Ectodermal cell (in vitro differentiated cells): ENCODE measurements at regions not wholly inside any gene's neighbourhood (a gene's known extent, or its start where the extent isn't known, plus 50 kb on each side); places are given as distances from the start of the nearest gene placed in this dataset.

Experiments used
- H3K27ac ChIP-seq: 2 replicates; pipeline ENCODE4 v1.7.0; 2013; ENCODE audit warnings: mild to moderate bottlenecking, low read depth, low read length; ENCODE audit not compliant: insufficient read depth, poor library complexity, severe bottlenecking
- H3K27me3 ChIP-seq: 2 replicates; pipeline ENCODE4 v1.7.0; 2013; ENCODE audit warnings: mild to moderate bottlenecking, low read length; ENCODE audit not compliant: insufficient read depth, control insufficient read depth, poor library complexity, severe bottlenecking
- H3K36me3 ChIP-seq: one replicate; pipeline ENCODE4 v1.7.0; 2013; ENCODE audit warnings: low read length; ENCODE audit not compliant: control insufficient read depth, insufficient read depth
- H3K4me1 ChIP-seq: one replicate; pipeline ENCODE4 v1.7.0; 2013; ENCODE audit warnings: low read length; ENCODE audit not compliant: control insufficient read depth, insufficient read depth
- H3K4me3 ChIP-seq: 2 replicates; pipeline ENCODE4 v1.7.0; 2013; ENCODE audit warnings: low read depth, low read length, control low read depth; ENCODE audit not compliant: insufficient read depth
- H3K9me3 ChIP-seq: 2 replicates; pipeline ENCODE4 v1.7.0; 2013; ENCODE audit warnings: mild to moderate bottlenecking, low read length, moderate library complexity; ENCODE audit not compliant: control insufficient read depth
- WGBS, 2 experiments: methylation state at CpG; one replicate each; pipeline ENCODE4 v1.1.7; 2013; ENCODE audit warnings: missing lambda C conversion rate in 2 of 2; 5-methylcytosine and 5-hydroxymethylcytosine counted together

DNA sequence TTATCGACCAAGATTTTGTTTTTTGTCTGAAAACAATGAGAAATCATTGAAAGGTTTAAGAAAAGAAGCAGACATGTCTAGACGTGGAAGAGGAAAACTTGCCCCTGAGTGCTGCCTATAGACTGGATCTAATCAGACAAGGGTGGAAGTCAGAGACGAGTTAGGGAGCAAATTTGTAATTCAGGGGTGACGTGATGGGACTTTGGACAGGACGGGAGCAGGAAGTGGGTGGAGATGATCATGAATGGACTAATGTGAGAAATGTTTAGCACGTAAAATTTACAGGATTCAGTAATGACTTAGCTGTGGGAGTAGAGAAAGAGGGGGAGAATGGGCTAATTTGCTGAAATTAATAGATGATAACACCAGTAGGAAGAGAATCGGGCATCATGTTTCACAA is 117.0 kb upstream of the EPHA4 start:
- H3K4me1 ChIP-seq = no peaks in the 10 kb centered on the region
- H3K36me3 ChIP-seq = no peaks in the 10 kb centered on the region
- H3K4me3 ChIP-seq = no peak overlapping the region
- no peak overlapping the region for H3K27ac ChIP-seq
- WGBS, 2 experiments = 91 to 95% methylated on average over 7 of the region's 7 CpGs
- no peaks in the 10 kb centered on the region for H3K9me3 ChIP-seq
- H3K27me3 ChIP-seq = no peaks in the 10 kb centered on the region

DNA sequence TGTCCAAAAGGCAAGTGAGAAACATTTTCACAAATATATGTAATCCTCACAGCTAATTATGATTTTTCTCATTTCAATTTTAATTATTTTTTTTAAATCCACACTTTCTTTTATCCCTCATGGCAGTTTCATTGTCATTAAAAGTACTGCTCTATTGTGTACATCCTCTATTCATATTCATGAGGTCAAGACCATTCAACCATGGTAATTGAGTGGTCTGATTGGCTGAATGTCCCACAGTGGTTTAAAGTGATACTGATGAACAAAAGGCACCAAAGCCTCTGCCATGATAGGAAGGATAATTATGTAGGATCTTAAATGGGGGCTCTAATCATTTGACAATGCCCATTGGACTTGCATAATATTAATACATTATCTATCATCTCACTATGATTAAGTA is 108.4 kb upstream of the EPHA4 start:
- no peak overlapping the region for H3K4me3 ChIP-seq
- no peak overlapping the region for H3K27ac ChIP-seq
- H3K4me1 ChIP-seq = no peaks in the 10 kb centered on the region
- H3K27me3 ChIP-seq = no peaks in the 10 kb centered on the region
- no peaks in the 10 kb centered on the region for H3K36me3 ChIP-seq
- H3K9me3 ChIP-seq = no peaks in the 10 kb centered on the region

- Histone ChIP-seq H3K36me3 (no peaks in the 10 kb centered on the region), H3K27ac (no peak overlapping the region), H3K4me1 (no peaks in the 10 kb centered on the region), H3K4me3 (no peak overlapping the region), H3K27me3 (no peaks in the 10 kb centered on the region), H3K9me3 (no peaks in the 10 kb centered on the region)
- WGBS, 2 experiments = 75 to 83% methylated on average over 1 of the region's 1 CpG
Measured at GRCh38 chr2:221677688-221678087, 105.6 kb upstream of the EPHA4 start.

DNA sequence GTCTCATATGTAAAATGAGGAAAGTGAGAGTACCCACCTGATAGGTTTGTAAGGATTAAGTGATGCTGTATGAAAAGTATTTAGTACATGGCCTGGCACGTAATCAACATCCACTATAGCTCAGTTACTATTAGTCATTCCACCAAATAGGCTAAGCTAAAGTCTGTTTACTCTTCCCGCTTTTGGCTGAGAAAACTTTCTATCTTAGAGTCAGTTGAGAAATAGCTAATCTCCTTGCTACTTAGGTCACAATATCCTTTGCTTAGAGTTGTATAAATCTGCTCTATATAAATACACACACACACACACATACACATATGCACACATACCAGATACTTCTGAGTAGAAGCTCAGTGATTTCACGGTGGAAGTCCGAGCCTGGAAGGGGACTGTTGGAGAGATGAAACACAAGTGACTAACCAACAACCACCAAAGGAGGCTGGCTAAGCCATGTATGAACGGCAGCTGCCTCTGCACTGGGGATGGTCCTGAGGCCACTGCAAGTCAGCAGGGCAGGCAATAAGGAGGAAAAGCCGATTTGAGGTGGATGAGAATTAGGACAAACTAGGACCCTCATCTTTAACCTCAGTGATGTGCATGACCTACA is 104.6 kb upstream of the EPHA4 start:
- no peak overlapping the region for H3K4me3 ChIP-seq
- no peaks in the 10 kb centered on the region for H3K9me3 ChIP-seq
- no peak overlapping the region for H3K27ac ChIP-seq
- WGBS, 2 experiments = 97 to 98% methylated on average over 5 to 6 of the region's 6 CpGs
- no peaks in the 10 kb centered on the region for H3K27me3 ChIP-seq
- no peaks in the 10 kb centered on the region for H3K36me3 ChIP-seq
- H3K4me1 ChIP-seq = no peaks in the 10 kb centered on the region

DNA sequence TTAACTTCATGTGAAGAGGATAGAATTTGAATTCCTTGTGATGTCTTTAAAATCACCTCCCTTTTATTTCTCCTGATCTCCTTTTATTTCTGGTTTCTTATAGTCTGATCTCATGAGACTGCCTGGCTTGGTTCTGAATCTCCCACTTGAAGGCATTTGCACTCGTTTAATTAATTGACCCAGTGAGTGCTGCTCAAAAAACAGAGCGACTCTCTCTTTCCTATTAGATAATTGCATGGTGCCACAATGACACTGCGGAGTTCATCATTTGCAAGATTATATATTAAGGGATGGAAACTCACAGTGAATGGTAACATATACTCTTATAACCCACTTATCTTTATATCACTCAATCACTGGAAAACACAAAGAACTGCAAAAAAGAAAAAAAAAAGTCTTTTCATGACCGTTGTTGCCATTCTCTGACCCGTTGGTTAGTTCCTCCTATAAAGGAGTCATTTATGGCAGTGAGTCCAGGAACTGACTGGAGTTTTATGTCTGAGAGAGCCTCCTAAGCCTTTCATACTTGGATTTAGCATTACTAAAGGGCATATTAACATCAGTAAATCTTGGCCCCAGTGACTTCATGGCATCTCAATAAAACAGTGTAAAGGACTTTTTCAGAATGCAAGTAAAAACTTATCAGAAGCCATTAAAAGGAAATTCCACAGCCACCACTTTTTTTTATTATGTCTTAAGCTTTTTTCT is 103.3 kb upstream of the EPHA4 start:
- H3K27ac ChIP-seq = no peak overlapping the region
- H3K36me3 ChIP-seq = no peaks in the 10 kb centered on the region
- 79 to 84% methylated on average over 4 to 5 of the region's 5 CpGs for WGBS, 2 experiments
- no peaks in the 10 kb centered on the region for H3K9me3 ChIP-seq
- H3K27me3 ChIP-seq = no peaks in the 10 kb centered on the region
- no peaks in the 10 kb centered on the region for H3K4me1 ChIP-seq
- H3K4me3 ChIP-seq = no peak overlapping the region

DNA sequence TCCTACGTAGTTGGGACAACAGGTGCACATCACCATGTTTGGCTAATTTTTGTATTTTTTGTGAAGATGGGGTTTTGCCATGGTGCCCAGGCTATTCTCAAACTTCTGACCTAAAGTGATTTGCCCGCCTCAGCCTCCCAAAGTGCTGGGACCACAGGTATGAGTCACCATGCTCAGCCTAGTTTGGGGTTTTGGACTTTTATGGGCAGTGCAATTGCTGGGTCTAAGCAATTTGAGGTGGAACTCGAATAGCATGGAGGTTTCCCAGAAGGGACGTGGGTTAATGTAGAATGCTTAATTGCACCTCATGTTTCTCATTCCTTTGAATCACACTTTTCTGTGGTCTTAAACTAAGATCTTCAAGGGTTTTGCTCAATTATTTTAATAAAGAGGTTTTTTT is 102.3 kb upstream of the EPHA4 start:
- H3K4me1 ChIP-seq = no peaks in the 10 kb centered on the region
- no peak overlapping the region for H3K27ac ChIP-seq
- H3K4me3 ChIP-seq = no peak overlapping the region
- H3K9me3 ChIP-seq = no peaks in the 10 kb centered on the region
- 92 to 94% methylated on average over 4 of the region's 4 CpGs for WGBS, 2 experiments
- no peaks in the 10 kb centered on the region for H3K36me3 ChIP-seq
- no peaks in the 10 kb centered on the region for H3K27me3 ChIP-seq

DNA sequence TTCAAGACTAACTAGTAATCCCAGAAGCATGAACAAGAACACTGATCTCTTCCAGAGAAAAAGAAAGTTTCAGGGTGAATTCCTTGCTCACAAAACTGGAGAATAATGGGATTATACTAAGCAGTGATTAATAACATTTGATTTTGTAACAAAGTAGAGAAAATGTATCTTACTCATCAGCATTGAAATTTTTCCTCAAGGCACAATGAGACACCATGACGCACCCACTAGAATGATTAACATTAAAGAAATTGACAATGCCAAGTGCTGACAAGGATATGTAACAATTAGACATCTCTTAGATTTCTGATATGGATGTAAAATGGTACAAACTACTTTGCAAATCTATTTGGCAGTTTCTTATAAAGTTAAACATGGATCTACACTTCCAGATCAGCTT is 101.1 kb upstream of the EPHA4 start:
- WGBS, 2 experiments = 91 to 100% methylated on average over 1 of the region's 1 CpG
- no peak overlapping the region for H3K4me3 ChIP-seq
- no peak overlapping the region for H3K27ac ChIP-seq
- H3K36me3 ChIP-seq = no peaks in the 10 kb centered on the region
- no peaks in the 10 kb centered on the region for H3K4me1 ChIP-seq
- H3K27me3 ChIP-seq = no peaks in the 10 kb centered on the region
- H3K9me3 ChIP-seq = no peaks in the 10 kb centered on the region

- H3K4me1 ChIP-seq = no peaks in the 10 kb centered on the region
- H3K9me3 ChIP-seq = no peaks in the 10 kb centered on the region
- H3K27me3 ChIP-seq = no peaks in the 10 kb centered on the region
- H3K36me3 ChIP-seq = no peaks in the 10 kb centered on the region
- H3K27ac ChIP-seq = no peak overlapping the region
- H3K4me3 ChIP-seq = no peak overlapping the region
- WGBS, 2 experiments = 86 to 94% methylated on average over 3 of the region's 4 CpGs
Measured at GRCh38 chr2:221671515-221671914, 99.4 kb upstream of the EPHA4 start.

GRCh38 chr2:221662689-221663391 is 90.7 kb upstream of the EPHA4 start:
- no peaks in the 10 kb centered on the region for H3K36me3 ChIP-seq
- H3K9me3 ChIP-seq = no peaks in the 10 kb centered on the region
- H3K4me3 ChIP-seq = no peak overlapping the region
- WGBS, 2 experiments = 83 to 92% methylated on average over 3 of the region's 3 CpGs
- H3K4me1 ChIP-seq = no peaks in the 10 kb centered on the region
- H3K27ac ChIP-seq = no peak overlapping the region
- H3K27me3 ChIP-seq = no peaks in the 10 kb centered on the region

- no peaks in the 10 kb centered on the region for H3K27me3 ChIP-seq
- H3K4me1 ChIP-seq = peaks cover 7% of the 10 kb centered on the region
- H3K9me3 ChIP-seq = no peaks in the 10 kb centered on the region
- 86% methylated on average over 1 of the region's 1 CpG; no CpG with 5 or more reads in 1 of the 2 experiments for WGBS, 2 experiments
- no peak overlapping the region for H3K4me3 ChIP-seq
- H3K27ac ChIP-seq = no peak overlapping the region
- H3K36me3 ChIP-seq = no peaks in the 10 kb centered on the region
Measured at GRCh38 chr2:221657806-221658205, 85.7 kb upstream of the EPHA4 start.
